GM23338 (cell line): ENCODE measurements at regions not wholly inside any gene's neighbourhood (a gene's known extent, or its start where the extent isn't known, plus 50 kb on each side); places are given as distances from the start of the nearest gene placed in this dataset.

ENCODE experiments used
- ATAC-seq: fragments of 200-7000 bp; cut with Tn5 transposase; 3 replicates; pipeline ENCODE4 v1.9.1; 2020
- DNase-seq: peaks from one replicate; pipeline ENCODE4 v3.0.0-alpha.2; 2015; ENCODE audit warnings: low spot score
- H2AFZ ChIP-seq: fragments of 200-600 bp; sonication (generic); 2 replicates; pipeline ENCODE4 v1.8.0; 2016; ENCODE audit warnings: antibody characterized with exemption, mild to moderate bottlenecking, moderate library complexity
- H3F3A ChIP-seq: fragments of 200-600 bp; sonication (generic); replicated peaks from 2 replicates; pipeline ENCODE4 v1.8.0; 2017; ENCODE audit warnings: antibody characterized with exemption, mixed run types, low read depth
- H3K27ac ChIP-seq: fragments of 200-600 bp; sonication (generic); 2 replicates; pipeline ENCODE4 v1.6.1; 2016; ENCODE audit warnings: low read depth
- H3K27me3 ChIP-seq: fragments of 200-600 bp; sonication (generic); 2 replicates; pipeline ENCODE4 v1.8.0; 2016; ENCODE audit warnings: mild to moderate bottlenecking, mixed run types, moderate library complexity; ENCODE audit not compliant: insufficient read depth
- H3K36me3 ChIP-seq: fragments of 200-600 bp; sonication (generic); 2 replicates; pipeline ENCODE4 v1.8.0; 2016; ENCODE audit warnings: mild to moderate bottlenecking; ENCODE audit not compliant: insufficient read depth
- H3K4me1 ChIP-seq: fragments of 200-600 bp; sonication (generic); 2 replicates; pipeline ENCODE4 v1.8.0; 2016; ENCODE audit warnings: mild to moderate bottlenecking, moderate library complexity; ENCODE audit not compliant: insufficient read depth
- H3K4me2 ChIP-seq: fragments of 200-600 bp; sonication (generic); 2 replicates; pipeline ENCODE4 v1.7.1; 2017; ENCODE audit warnings: mixed run types
- H3K4me3 ChIP-seq: fragments of 200-600 bp; sonication (generic); 2 replicates; pipeline ENCODE4 v1.6.1; 2016; ENCODE audit warnings: mixed run types
- H3K79me2 ChIP-seq: fragments of 200-600 bp; sonication (generic); replicated peaks from 2 replicates; pipeline ENCODE4 v1.8.0; 2017; ENCODE audit warnings: mild to moderate bottlenecking; ENCODE audit not compliant: insufficient read depth
- H3K9me2 ChIP-seq: fragments of 200-600 bp; sonication (generic); 2 replicates; pipeline ENCODE4 v1.8.0; 2017; ENCODE audit not compliant: insufficient read depth
- H4K20me1 ChIP-seq: fragments of 200-600 bp; sonication (generic); replicated peaks from 2 replicates; pipeline ENCODE4 v1.8.0; 2017; ENCODE audit warnings: mild to moderate bottlenecking; ENCODE audit not compliant: insufficient read depth
- H3K27ac Mint-ChIP-seq: 2 replicates; pipeline ENCODE4 v1.8.0; 2020; ENCODE audit warnings: inconsistent platforms, mild to moderate bottlenecking, moderate library complexity, mixed read lengths
- H3K27me3 Mint-ChIP-seq: 3 replicates; pipeline ENCODE4 v1.8.0; 2022; ENCODE audit warnings: low read depth, mild to moderate bottlenecking, moderate library complexity, mixed read lengths, inconsistent platforms; ENCODE audit not compliant: insufficient read depth, poor library complexity
- H3K36me3 Mint-ChIP-seq: 3 replicates; pipeline ENCODE4 v1.8.0; 2021; ENCODE audit warnings: low read depth, mild to moderate bottlenecking, inconsistent platforms, moderate library complexity, mixed read lengths
- H3K4me1 Mint-ChIP-seq: 3 replicates; pipeline ENCODE4 v1.8.0; 2020; ENCODE audit warnings: mild to moderate bottlenecking, inconsistent platforms, mixed read lengths
- H3K4me3 Mint-ChIP-seq: 3 replicates; pipeline ENCODE4 v1.8.0; 2021; ENCODE audit warnings: moderate library complexity, mild to moderate bottlenecking, inconsistent platforms, mixed read lengths
- H3K9me3 Mint-ChIP-seq: 3 replicates; pipeline ENCODE4 v1.8.0; 2020; ENCODE audit warnings: moderate library complexity, mild to moderate bottlenecking, inconsistent platforms, mixed read lengths
- CREB1 ChIP-seq: fragments of 250-450 bp; sonication (Bioruptor Pico); IDR thresholded peaks from 2 replicates; pipeline ENCODE4 v1.5.0; 2020; ENCODE audit warnings: low read depth, mild to moderate bottlenecking, moderate library complexity
- CTCF ChIP-seq, 2 experiments: fragments of 200-600 bp in 1 of 2; sonication (generic) in 1 of 2; conservative IDR thresholded peaks; 2 replicates each; pipeline versions ENCODE4 v1.5.1 to v1.6.1; 2016 to 2017; ENCODE audit warnings: antibody characterized with exemption in 2 of 2, low read depth in 2 of 2, mild to moderate bottlenecking in 2 of 2, moderate library complexity in 1 of 2
- EZH2 ChIP-seq: fragments of 200-600 bp; sonication (generic); IDR thresholded peaks from one replicate; pipeline ENCODE4 v1.8.0; 2017; ENCODE audit warnings: antibody characterized with exemption, mild to moderate bottlenecking, low read depth; ENCODE audit not compliant: unreplicated experiment
- EZH2phosphoT487 ChIP-seq: fragments of 200-600 bp; sonication (generic); IDR thresholded peaks from one replicate; pipeline ENCODE4 v1.8.1; 2018; ENCODE audit warnings: antibody characterized with exemption; ENCODE audit not compliant: unreplicated experiment
- JUNB ChIP-seq: IDR thresholded peaks from one replicate; pipeline ENCODE4 v1.6.1; 2016; ENCODE audit warnings: antibody characterized with exemption; ENCODE audit not compliant: unreplicated experiment
- NANOG ChIP-seq: IDR thresholded peaks from 2 replicates; pipeline ENCODE4 v1.6.1; 2016; ENCODE audit warnings: antibody characterized with exemption, borderline replicate concordance
- POLR2AphosphoS5 ChIP-seq: IDR thresholded peaks from 2 replicates; pipeline ENCODE4 v1.6.1; 2016; ENCODE audit warnings: antibody characterized with exemption, low read depth
- STAT1 ChIP-seq: IDR thresholded peaks from one replicate; pipeline ENCODE4 v1.6.1; 2016; ENCODE audit warnings: antibody characterized with exemption; ENCODE audit not compliant: unreplicated experiment
- ZNF114 ChIP-seq: fragments of 250-450 bp; sonication (Bioruptor Pico); IDR thresholded peaks from 2 replicates; pipeline ENCODE4 v1.5.0; 2020; ENCODE audit warnings: mild to moderate bottlenecking, moderate library complexity
- ZNF331 ChIP-seq: fragments of 250-450 bp; sonication (Bioruptor Pico); IDR thresholded peaks from 2 replicates; pipeline ENCODE4 v1.5.0; 2020; ENCODE audit warnings: low read depth, mild to moderate bottlenecking, moderate library complexity
- TF ChIP-seq, protein P1 (sequence below): IDR thresholded peaks from one replicate; pipeline ENCODE4 v1.6.1; 2018; ENCODE audit warnings: antibody characterized with exemption; ENCODE audit not compliant: unreplicated experiment
- TF ChIP-seq, protein P2 (sequence below): IDR thresholded peaks from 2 replicates; pipeline ENCODE4 v1.6.1; 2016; ENCODE audit warnings: antibody characterized with exemption

DNA sequence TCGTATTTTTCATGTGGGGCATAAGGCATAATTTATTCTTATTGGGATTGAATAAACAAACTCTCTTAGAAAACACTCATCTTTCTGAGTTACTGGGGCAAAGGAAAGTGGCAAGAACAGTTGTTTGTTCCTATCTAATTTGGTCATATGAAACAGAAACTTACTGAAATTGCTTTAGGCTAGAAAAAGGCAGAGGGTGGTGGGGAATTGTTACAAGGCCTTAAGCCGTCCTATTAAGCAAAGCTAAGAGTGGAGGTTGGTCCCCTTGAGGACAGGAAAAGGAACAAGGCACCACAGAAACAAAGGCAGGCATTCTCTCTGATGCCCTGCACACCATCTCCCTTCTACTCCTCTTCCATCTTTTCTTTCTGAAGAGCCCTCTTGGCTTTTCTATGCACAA, 830.9 kb downstream of the EDEM1 start (continued):
- TF ChIP-seq, protein P1, sequence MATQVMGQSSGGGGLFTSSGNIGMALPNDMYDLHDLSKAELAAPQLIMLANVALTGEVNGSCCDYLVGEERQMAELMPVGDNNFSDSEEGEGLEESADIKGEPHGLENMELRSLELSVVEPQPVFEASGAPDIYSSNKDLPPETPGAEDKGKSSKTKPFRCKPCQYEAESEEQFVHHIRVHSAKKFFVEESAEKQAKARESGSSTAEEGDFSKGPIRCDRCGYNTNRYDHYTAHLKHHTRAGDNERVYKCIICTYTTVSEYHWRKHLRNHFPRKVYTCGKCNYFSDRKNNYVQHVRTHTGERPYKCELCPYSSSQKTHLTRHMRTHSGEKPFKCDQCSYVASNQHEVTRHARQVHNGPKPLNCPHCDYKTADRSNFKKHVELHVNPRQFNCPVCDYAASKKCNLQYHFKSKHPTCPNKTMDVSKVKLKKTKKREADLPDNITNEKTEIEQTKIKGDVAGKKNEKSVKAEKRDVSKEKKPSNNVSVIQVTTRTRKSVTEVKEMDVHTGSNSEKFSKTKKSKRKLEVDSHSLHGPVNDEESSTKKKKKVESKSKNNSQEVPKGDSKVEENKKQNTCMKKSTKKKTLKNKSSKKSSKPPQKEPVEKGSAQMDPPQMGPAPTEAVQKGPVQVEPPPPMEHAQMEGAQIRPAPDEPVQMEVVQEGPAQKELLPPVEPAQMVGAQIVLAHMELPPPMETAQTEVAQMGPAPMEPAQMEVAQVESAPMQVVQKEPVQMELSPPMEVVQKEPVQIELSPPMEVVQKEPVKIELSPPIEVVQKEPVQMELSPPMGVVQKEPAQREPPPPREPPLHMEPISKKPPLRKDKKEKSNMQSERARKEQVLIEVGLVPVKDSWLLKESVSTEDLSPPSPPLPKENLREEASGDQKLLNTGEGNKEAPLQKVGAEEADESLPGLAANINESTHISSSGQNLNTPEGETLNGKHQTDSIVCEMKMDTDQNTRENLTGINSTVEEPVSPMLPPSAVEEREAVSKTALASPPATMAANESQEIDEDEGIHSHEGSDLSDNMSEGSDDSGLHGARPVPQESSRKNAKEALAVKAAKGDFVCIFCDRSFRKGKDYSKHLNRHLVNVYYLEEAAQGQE, result no peak
- TF ChIP-seq NANOG (no peak), JUNB (no peak), ZNF114 (CRISPR knock-in tag) (no peak), POLR2AphosphoS5 (no peak), CTCF (conservative IDR thresholded peaks at IDR 0.05; ENCODE audit: low read depth in 2 of 2) (no peak), STAT1 (no peak), ZNF331 (CRISPR knock-in tag) (no peak), CREB1 (CRISPR knock-in tag) (no peak), EZH2 (no peak), EZH2phosphoT487 (no peak)
- TF ChIP-seq, protein P2, sequence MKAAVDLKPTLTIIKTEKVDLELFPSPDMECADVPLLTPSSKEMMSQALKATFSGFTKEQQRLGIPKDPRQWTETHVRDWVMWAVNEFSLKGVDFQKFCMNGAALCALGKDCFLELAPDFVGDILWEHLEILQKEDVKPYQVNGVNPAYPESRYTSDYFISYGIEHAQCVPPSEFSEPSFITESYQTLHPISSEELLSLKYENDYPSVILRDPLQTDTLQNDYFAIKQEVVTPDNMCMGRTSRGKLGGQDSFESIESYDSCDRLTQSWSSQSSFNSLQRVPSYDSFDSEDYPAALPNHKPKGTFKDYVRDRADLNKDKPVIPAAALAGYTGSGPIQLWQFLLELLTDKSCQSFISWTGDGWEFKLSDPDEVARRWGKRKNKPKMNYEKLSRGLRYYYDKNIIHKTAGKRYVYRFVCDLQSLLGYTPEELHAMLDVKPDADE, result no peak

DNA sequence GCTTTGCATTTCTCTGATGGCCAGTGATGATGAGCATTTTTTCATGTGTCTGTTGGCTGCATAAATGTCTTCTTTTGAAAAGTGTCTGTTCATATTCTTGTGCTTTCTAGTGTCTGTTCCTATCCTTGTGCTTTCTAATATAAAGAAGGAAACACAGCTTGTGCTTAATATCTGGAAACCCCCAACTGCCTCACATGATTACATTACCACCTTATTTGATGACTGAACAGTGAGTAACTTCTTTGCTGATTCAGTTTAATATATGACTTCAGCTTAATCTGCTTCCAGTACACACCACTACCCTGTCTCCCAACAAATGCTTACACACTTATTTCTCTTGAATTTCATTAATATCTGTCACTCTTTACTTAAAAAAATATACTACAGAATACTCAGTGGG, 835.1 kb downstream of the EDEM1 start:
- Histone ChIP-seq H3F3A (no peaks in the 10 kb centered on the region), H4K20me1 (no peaks in the 10 kb centered on the region), H3K9me2 (no peaks in the 10 kb centered on the region), H3K4me3 (no peak overlapping the region), H3K27me3 (no peaks in the 10 kb centered on the region), H3K27ac (no peak overlapping the region), H3K36me3 (peaks cover 5% of the 10 kb centered on the region; the same call in 1 of the 2 replicates), H2AFZ (no peak overlapping the region), H3K4me1 (no peaks in the 10 kb centered on the region), H3K79me2 (no peaks in the 10 kb centered on the region), H3K4me2 (no peak overlapping the region)
- H3K27ac Mint-ChIP-seq, result no peak overlapping the region
- no peak overlapping the region for H3K4me3 Mint-ChIP-seq
- peaks cover 22% of the 10 kb centered on the region; the same call in 2 of the 3 replicates for H3K36me3 Mint-ChIP-seq
- H3K4me1 Mint-ChIP-seq, result no peaks in the 10 kb centered on the region
- peaks cover 87% of the 10 kb centered on the region for H3K9me3 Mint-ChIP-seq
- ATAC-seq (no peak), DNase-seq (no peak)
- H3K27me3 Mint-ChIP-seq, result no peaks in the 10 kb centered on the region
- TF ChIP-seq, protein P2, result no peak
- TF ChIP-seq CREB1 (CRISPR knock-in tag), result no peak
- no peak for TF ChIP-seq NANOG
- TF ChIP-seq, protein P1, result no peak
- no peak for TF ChIP-seq CTCF (conservative IDR thresholded peaks at IDR 0.05; ENCODE audit: low read depth in 2 of 2)
- TF ChIP-seq EZH2, result no peak
